ENCODE measurements at regions not wholly inside any gene's neighbourhood (a gene's known extent, or its start where the extent isn't known, plus 50 kb on each side); places are given as distances from the start of the nearest gene placed in this dataset.

- no peak for DNase-seq (ENCODE audit: low read depth in 2 of 2, low spot score in 1 of 2)
Observed at GRCh38 chr5:18098691-18099090, 464.4 kb downstream of the TAF11L14 start.

GRCh38 chr5:18099261-18099660 is 465.0 kb downstream of the TAF11L14 start:
- DNase-seq (ENCODE audit: low read depth in 2 of 2, low spot score in 1 of 2), result no peak

GRCh38 chr5:18101532-18101931 is 467.3 kb downstream of the TAF11L14 start:
- no peak for DNase-seq (ENCODE audit: low read depth in 2 of 2, low spot score in 1 of 2)

- DNase-seq (ENCODE audit: low read depth in 2 of 2, low spot score in 1 of 2), result no peak
Observed at GRCh38 chr5:18102733-18103132, 468.5 kb downstream of the TAF11L14 start.

- DNase-seq (ENCODE audit: low read depth in 2 of 2, low spot score in 1 of 2), result no peak
Observed at GRCh38 chr5:18105449-18105848, 471.2 kb downstream of the TAF11L14 start.

GRCh38 chr5:18111906-18112465 is 477.7 kb downstream of the TAF11L14 start:
- DNase-seq (ENCODE audit: low read depth in 2 of 2, low spot score in 1 of 2), result no peak

GRCh38 chr5:18113721-18114120 is 479.5 kb downstream of the TAF11L14 start:
- DNase-seq (ENCODE audit: low read depth in 2 of 2, low spot score in 1 of 2), result no peak

GRCh38 chr5:18114151-18114757 is 480.0 kb downstream of the TAF11L14 start:
- DNase-seq (ENCODE audit: low read depth in 2 of 2, low spot score in 1 of 2), result no peak

GRCh38 chr5:18117968-18118367 is 483.7 kb downstream of the TAF11L14 start:
- no peak for DNase-seq (ENCODE audit: low read depth in 2 of 2, low spot score in 1 of 2)

- DNase-seq (ENCODE audit: low read depth in 2 of 2, low spot score in 1 of 2), result no peak
Observed at GRCh38 chr5:18119156-18119785, 485.0 kb downstream of the TAF11L14 start.

- DNase-seq (ENCODE audit: low read depth in 2 of 2, low spot score in 1 of 2), result no peak
Observed at GRCh38 chr5:18141222-18141621, 507.0 kb downstream of the TAF11L14 start.

- no peak for DNase-seq (ENCODE audit: low read depth in 2 of 2, low spot score in 1 of 2)
Observed at GRCh38 chr5:18142831-18143230, 508.6 kb downstream of the TAF11L14 start.

GRCh38 chr5:18152671-18153070 is 518.4 kb downstream of the TAF11L14 start:
- DNase-seq (ENCODE audit: low read depth in 2 of 2, low spot score in 1 of 2), result no peak

GRCh38 chr5:18158166-18158565 is 523.9 kb downstream of the TAF11L14 start:
- no peak for DNase-seq (ENCODE audit: low read depth in 2 of 2, low spot score in 1 of 2)

GRCh38 chr5:18159331-18159730 is 525.1 kb downstream of the TAF11L14 start:
- no peak for DNase-seq (ENCODE audit: low read depth in 2 of 2, low spot score in 1 of 2)

- no peak for DNase-seq (ENCODE audit: low read depth in 2 of 2, low spot score in 1 of 2)
Observed at GRCh38 chr5:18171684-18172083, 537.4 kb downstream of the TAF11L14 start.

GRCh38 chr5:18179579-18179978 is 545.3 kb downstream of the TAF11L14 start:
- DNase-seq (ENCODE audit: low read depth in 2 of 2, low spot score in 1 of 2), result no peak

- DNase-seq (ENCODE audit: low read depth in 2 of 2, low spot score in 1 of 2), result no peak
Observed at GRCh38 chr5:18181575-18181974, 547.3 kb downstream of the TAF11L14 start.

GRCh38 chr5:18195910-18196309 is 561.6 kb downstream of the TAF11L14 start:
- no peak for DNase-seq (ENCODE audit: low read depth in 2 of 2, low spot score in 1 of 2)

GRCh38 chr5:18197734-18198133 is 563.5 kb downstream of the TAF11L14 start:
- no peak for DNase-seq (ENCODE audit: low read depth in 2 of 2, low spot score in 1 of 2)

- DNase-seq (ENCODE audit: low read depth in 2 of 2, low spot score in 1 of 2), result no peak
Observed at GRCh38 chr5:18202164-18202563, 567.9 kb downstream of the TAF11L14 start.

GRCh38 chr5:18203296-18203695 is 569.0 kb downstream of the TAF11L14 start:
- DNase-seq (ENCODE audit: low read depth in 2 of 2, low spot score in 1 of 2), result no peak

GRCh38 chr5:18213666-18214065 is 579.4 kb downstream of the TAF11L14 start:
- no peak for DNase-seq (ENCODE audit: low read depth in 2 of 2, low spot score in 1 of 2)
